ENCODE measurements at regions not wholly inside any gene's neighbourhood (a gene's known extent, or its start where the extent isn't known, plus 50 kb on each side); places are given as distances from the start of the nearest gene placed in this dataset.

- no peaks in the 10 kb centered on the region for H3K27me3 ChIP-seq (ENCODE audit: control insufficient read depth in 2 of 2, insufficient read depth in 2 of 2, low read length in 2 of 2)
- H3K9me3 ChIP-seq (replicated peaks; ENCODE audit: control insufficient read depth, insufficient read depth, low read length), result no peaks in the 10 kb centered on the region
- DNase-seq (ENCODE audit: low read depth, low spot score) (no peak), FAIRE-seq (no peak)
- H3K79me2 ChIP-seq (ENCODE audit: control insufficient read depth, insufficient read depth, low read length), result no peaks in the 10 kb centered on the region
- intact Hi-C loops (cut with micrococcal nuclease) (no loop called here), dilution Hi-C loops (cut with MboI; ENCODE audit: extremely low pct_ligation_motif_present, low sequenced_read_pairs) (no loop called here)
- H3K36me3 ChIP-seq (ENCODE audit: control insufficient read depth in 2 of 2, extremely low read depth in 1 of 2, insufficient read depth in 2 of 2, low read length in 2 of 2), result no peaks in the 10 kb centered on the region
- H3K4me3 ChIP-seq (replicated peaks in 1 of 3; ENCODE audit: insufficient read depth in 1 of 3, low read depth in 1 of 3, low read length in 3 of 3), result no peak overlapping the region
- H3K27ac ChIP-seq (ENCODE audit: insufficient read depth, low read depth, low read length), result no peak overlapping the region
- TF ChIP-seq, protein P1, sequence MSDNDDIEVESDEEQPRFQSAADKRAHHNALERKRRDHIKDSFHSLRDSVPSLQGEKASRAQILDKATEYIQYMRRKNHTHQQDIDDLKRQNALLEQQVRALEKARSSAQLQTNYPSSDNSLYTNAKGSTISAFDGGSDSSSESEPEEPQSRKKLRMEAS (IDR thresholded peaks at IDR 0.05; ENCODE audit: insufficient read depth, insufficient read length), result no peak
- TF ChIP-seq CTCF (IDR thresholded peaks at IDR 0.05; ENCODE audit: extremely low read depth in 1 of 2, insufficient read depth in 1 of 2, low read depth in 1 of 2, low read length in 2 of 2) (no peak), POLR2A (IDR thresholded peaks at IDR 0.05; ENCODE audit: low read depth, low read length) (no peak), MYC (IDR thresholded peaks at IDR 0.05; ENCODE audit: low read depth, low read length) (no peak), GATA2 (IDR thresholded peaks at IDR 0.05; ENCODE audit: insufficient read depth, insufficient read length, low read depth, low read length) (no peak), FOS (IDR thresholded peaks at IDR 0.05; ENCODE audit: borderline replicate concordance, insufficient read depth, low read length) (no peak), JUN (IDR thresholded peaks at IDR 0.05; ENCODE audit: borderline replicate concordance, insufficient read depth, insufficient read length, low read depth) (no peak), POLR2AphosphoS5 (IDR thresholded peaks at IDR 0.05; ENCODE audit: insufficient read depth, low read depth, low read length) (no peak), EZH2 (IDR thresholded peaks at IDR 0.05; ENCODE audit: borderline replicate concordance, low read depth, low read length, severe bottlenecking) (no peak)
- CTCF ChIA-PET, result interaction anchor here (1.2 kb wide), 1 partner anchor 11 kb away, joined by 11 read pairs; no protein-coding TSS in a partner anchor
- no TSS peak for BruUV-seq (replicated peaks)
- H3K4me2 ChIP-seq (ENCODE audit: insufficient read depth, low read length), result no peak overlapping the region
- no peaks in the 10 kb centered on the region for H4K20me1 ChIP-seq (replicated peaks; ENCODE audit: control insufficient read depth, extremely low read depth, insufficient read depth, low read length)
- H3K4me1 ChIP-seq (ENCODE audit: control insufficient read depth, extremely low read depth, insufficient read depth, low read length), result no peaks in the 10 kb centered on the region
- no peaks in the 10 kb centered on the region for H3K9me1 ChIP-seq (replicated peaks; ENCODE audit: control insufficient read depth, extremely low read depth, insufficient read depth, low read length)
- POLR2A ChIA-PET, result no interaction called here
- no peak overlapping the region for H3K9ac ChIP-seq (replicated peaks; ENCODE audit: extremely low read depth, insufficient read depth, low read length)
- no peak overlapping the region for H2AFZ ChIP-seq (ENCODE audit: low read depth, low read length)
These were observed 254.4 kb upstream of the PTPRD start for GRCh38 chr9:10867194-10867593.
